Kidney (tissue), 13 donors: ENCODE measurements at regions not wholly inside any gene's neighbourhood (a gene's known extent, or its start where the extent isn't known, plus 50 kb on each side); places are given as distances from the start of the nearest gene placed in this dataset.

ENCODE experiments used
- DNase-seq, 5 donors: peaks; one replicate each; pipeline ENCODE4 v3.0.0-alpha.2; 2013 to 2020
- FAIRE-seq: peaks from 2 replicates; lab custom pipeline; 2012; peaks lifted over from hg19 to GRCh38; lab: Jason Lieb, UNC
- H3K27ac ChIP-seq, 2 donors: one replicate each; pipeline ENCODE4 v1.7.0; 2013; ENCODE audit warnings: low read depth in 2 of 2, low read length in 2 of 2, inconsistent platforms in 1 of 2
- H3K27me3 ChIP-seq: one replicate; pipeline ENCODE4 v1.7.1; 2013; ENCODE audit warnings: low read length, inconsistent platforms; ENCODE audit not compliant: control insufficient read depth, insufficient read depth
- H3K36me3 ChIP-seq, 3 donors: one replicate each; pipeline versions ENCODE4 v1.7.0 to v1.7.1; 2013; ENCODE audit warnings: low read length in 3 of 3, control low read depth in 1 of 3, inconsistent platforms in 1 of 3; ENCODE audit not compliant: insufficient read depth in 3 of 3, control insufficient read depth in 2 of 3
- H3K4me1 ChIP-seq, 3 donors: one replicate each; pipeline versions ENCODE4 v1.7.0 to v1.7.1; 2013; ENCODE audit warnings: low read length in 3 of 3, inconsistent platforms in 1 of 3, low read depth in 1 of 3; ENCODE audit not compliant: control insufficient read depth in 2 of 3, insufficient read depth in 2 of 3
- H3K4me3 ChIP-seq, 3 donors: one replicate each; pipeline versions ENCODE4 v1.7.0 to v1.8.1; 2013; ENCODE audit warnings: low read length in 3 of 3, control low read depth in 1 of 3, inconsistent platforms in 1 of 3
- H3K9ac ChIP-seq, 3 donors: one replicate each; pipeline versions ENCODE4 v1.7.0 to v1.7.1; 2013; ENCODE audit warnings: low read length in 3 of 3, control low read depth in 1 of 3, inconsistent platforms in 1 of 3
- H3K9me3 ChIP-seq, 3 donors: one replicate each; pipeline versions ENCODE4 v1.7.0 to v1.7.1; 2013; ENCODE audit warnings: low read length in 3 of 3, control low read depth in 1 of 3, inconsistent platforms in 1 of 3; ENCODE audit not compliant: control insufficient read depth in 2 of 3, insufficient read depth in 1 of 3
- intact Hi-C: fragments of 100-400 bp; cut with DNase I; formaldehyde crosslinking; loops from one replicate; pipeline ENCODE4 v1.11.1; 2022
- TF ChIP-seq, protein P1 (sequence below): IDR thresholded peaks from 3 replicates; pipeline ENCODE4 v1.5.1; 2012; ENCODE audit warnings: mild to moderate bottlenecking, moderate library complexity, borderline replicate concordance; ENCODE audit not compliant: insufficient read depth; ENCODE audit errors: extremely low read depth
- donor health status: control.
- donor health status: control.
- donor health status: control.
- donor health status: control.
- donor health status: control.
- donor health status: DM: yes; HTN: yes; CAD: no.
- donor health status: Normal renal cell carcinoma (clear cell type).

DNA sequence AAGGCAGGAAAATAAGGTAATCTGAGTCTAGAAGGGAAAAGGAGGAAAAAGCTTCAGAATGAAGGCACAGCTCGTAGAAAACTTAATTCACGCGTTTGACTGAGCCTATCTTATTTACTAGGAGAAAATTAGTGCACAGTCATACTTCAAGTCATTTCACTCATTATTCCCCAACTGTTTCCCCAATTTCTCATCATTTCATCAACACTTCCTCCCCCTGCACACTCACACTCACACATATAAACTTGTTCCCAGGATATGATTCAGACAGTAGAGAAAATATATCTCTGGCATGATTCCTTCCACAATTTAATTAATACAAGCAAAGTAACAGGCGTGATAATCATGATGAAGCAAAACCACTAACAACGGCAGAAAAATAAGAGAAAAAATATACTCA lies 94.5 kb upstream of the F13A1 start:
- TF ChIP-seq, protein P1, sequence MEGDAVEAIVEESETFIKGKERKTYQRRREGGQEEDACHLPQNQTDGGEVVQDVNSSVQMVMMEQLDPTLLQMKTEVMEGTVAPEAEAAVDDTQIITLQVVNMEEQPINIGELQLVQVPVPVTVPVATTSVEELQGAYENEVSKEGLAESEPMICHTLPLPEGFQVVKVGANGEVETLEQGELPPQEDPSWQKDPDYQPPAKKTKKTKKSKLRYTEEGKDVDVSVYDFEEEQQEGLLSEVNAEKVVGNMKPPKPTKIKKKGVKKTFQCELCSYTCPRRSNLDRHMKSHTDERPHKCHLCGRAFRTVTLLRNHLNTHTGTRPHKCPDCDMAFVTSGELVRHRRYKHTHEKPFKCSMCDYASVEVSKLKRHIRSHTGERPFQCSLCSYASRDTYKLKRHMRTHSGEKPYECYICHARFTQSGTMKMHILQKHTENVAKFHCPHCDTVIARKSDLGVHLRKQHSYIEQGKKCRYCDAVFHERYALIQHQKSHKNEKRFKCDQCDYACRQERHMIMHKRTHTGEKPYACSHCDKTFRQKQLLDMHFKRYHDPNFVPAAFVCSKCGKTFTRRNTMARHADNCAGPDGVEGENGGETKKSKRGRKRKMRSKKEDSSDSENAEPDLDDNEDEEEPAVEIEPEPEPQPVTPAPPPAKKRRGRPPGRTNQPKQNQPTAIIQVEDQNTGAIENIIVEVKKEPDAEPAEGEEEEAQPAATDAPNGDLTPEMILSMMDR: no peak
- DNase-seq (no peak), FAIRE-seq (no peak)
- H3K4me1 ChIP-seq: no peaks in the 10 kb centered on the region
- no peak overlapping the region for H3K9ac ChIP-seq
- no peaks in the 10 kb centered on the region for H3K9me3 ChIP-seq
- intact Hi-C loops: no loop called here
- no peaks in the 10 kb centered on the region for H3K36me3 ChIP-seq
- no peak overlapping the region for H3K4me3 ChIP-seq
- H3K27ac ChIP-seq: no peak overlapping the region
- no peaks in the 10 kb centered on the region for H3K27me3 ChIP-seq

DNA sequence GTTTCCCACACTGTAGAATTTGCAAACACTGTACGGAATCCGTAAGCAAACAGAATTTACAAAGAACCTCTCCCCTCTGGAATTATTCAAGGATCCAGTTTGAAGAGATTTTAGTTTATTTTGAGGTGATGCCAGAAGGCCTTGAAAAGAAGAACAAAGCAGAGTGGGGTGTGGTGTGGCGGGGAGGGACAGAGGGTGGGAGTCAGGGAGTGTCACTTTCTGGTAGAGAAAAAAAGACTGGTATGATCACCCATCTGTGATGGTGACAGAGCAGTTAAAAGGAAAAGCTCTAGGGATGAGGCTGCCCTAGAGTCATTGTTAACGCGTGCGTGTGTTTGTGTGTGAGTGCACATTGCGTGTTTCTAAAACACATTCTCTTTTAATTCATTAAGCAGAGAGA lies 97.0 kb upstream of the F13A1 start:
- Histone ChIP-seq H3K27me3 (no peaks in the 10 kb centered on the region), H3K36me3 (no peaks in the 10 kb centered on the region), H3K27ac (no peak overlapping the region), H3K9ac (no peak overlapping the region), H3K9me3 (no peaks in the 10 kb centered on the region), H3K4me1 (no peaks in the 10 kb centered on the region), H3K4me3 (no peak overlapping the region)
- FAIRE-seq (no peak), DNase-seq (no peak)
- intact Hi-C loops: no loop called here
- TF ChIP-seq, protein P1: no peak

DNA sequence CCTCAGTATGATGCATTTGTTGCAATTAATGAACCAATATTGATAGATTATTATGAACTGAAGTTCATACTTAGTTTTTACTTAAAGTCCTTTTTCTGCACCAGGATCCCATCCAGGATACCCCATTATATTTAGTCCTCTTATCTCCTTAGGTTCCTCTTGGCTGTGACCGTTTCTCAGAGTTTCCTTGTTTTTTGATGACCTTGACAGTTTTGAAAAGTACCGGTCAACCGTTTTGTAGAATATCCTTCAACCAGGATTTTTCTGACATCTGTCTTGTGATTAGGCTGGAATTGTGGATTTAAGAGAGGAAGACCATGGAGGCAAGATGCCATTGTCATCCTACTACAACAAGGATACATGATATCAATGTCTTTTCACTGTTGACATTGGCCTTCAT lies 98.0 kb upstream of the F13A1 start:
- Histone ChIP-seq H3K27ac (no peak overlapping the region), H3K27me3 (no peaks in the 10 kb centered on the region), H3K4me1 (no peaks in the 10 kb centered on the region), H3K9ac (no peak overlapping the region), H3K36me3 (no peaks in the 10 kb centered on the region), H3K9me3 (no peaks in the 10 kb centered on the region), H3K4me3 (no peak overlapping the region)
- FAIRE-seq (no peak), DNase-seq (no peak)
- intact Hi-C loops: no loop called here
- TF ChIP-seq, protein P1: no peak

DNA sequence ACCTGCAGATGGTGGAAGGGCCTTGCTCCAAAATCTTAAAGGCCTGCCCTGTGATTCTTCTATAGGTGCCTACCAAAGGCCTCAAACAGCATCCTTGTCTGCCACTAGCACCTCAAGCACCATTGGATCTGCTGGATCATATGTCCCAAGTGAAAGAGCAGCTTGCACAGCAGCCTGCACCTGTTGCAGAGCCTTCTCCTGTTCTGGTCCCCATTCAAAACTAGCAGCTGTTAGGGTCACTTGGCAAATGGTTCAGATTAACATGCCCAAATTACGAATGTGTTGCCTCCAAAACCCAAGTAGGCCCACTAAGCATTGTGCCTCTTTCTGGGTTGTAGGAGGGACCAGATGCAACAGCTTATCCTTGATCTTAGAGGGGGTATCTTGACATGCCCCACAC lies 99.6 kb upstream of the F13A1 start:
- no peak overlapping the region for H3K4me3 ChIP-seq
- no peak overlapping the region for H3K9ac ChIP-seq
- FAIRE-seq (no peak), DNase-seq (no peak)
- TF ChIP-seq, protein P1: no peak
- peaks cover 0 to 3% (median 0%) of the 10 kb centered on the region in 3 donors for H3K9me3 ChIP-seq
- H3K4me1 ChIP-seq: no peaks in the 10 kb centered on the region
- no peaks in the 10 kb centered on the region for H3K36me3 ChIP-seq
- H3K27ac ChIP-seq: no peak overlapping the region
- intact Hi-C loops: no loop called here
- H3K27me3 ChIP-seq: no peaks in the 10 kb centered on the region
